A673 (cell line): ENCODE measurements at regions not wholly inside any gene's neighbourhood (a gene's known extent, or its start where the extent isn't known, plus 50 kb on each side); places are given as distances from the start of the nearest gene placed in this dataset.

Experiments
- BruUV-seq: library from RNA; stranded (reverse); fragments of 400-500 nt; replicated peaks from 2 replicates; lab custom pipeline; 2021; lab: Mats Ljungman, UMichigan
- CTCF ChIA-PET: fragments of 300-600 bp; sonication (Branson Sonifier 250); formaldehyde crosslinking; loops from one replicate; lab custom pipeline; 2022; ENCODE audit warnings: antibody characterized with exemption; lab: Charles Lee
- POLR2A ChIA-PET: fragments of 300-600 bp; sonication (Branson Sonifier 250); formaldehyde crosslinking; loops from one replicate; lab custom pipeline; 2022; ENCODE audit warnings: antibody characterized with exemption; ENCODE audit not compliant: low non-redundant PET; lab: Charles Lee
- DNase-seq: peaks from one replicate; pipeline ENCODE4 v3.0.0-alpha.2; 2015; ENCODE audit warnings: low spot score
- H3K27ac ChIP-seq: fragments of 200-600 bp; sonication (generic); 2 replicates; pipeline ENCODE4 v1.5.1; 2016; ENCODE audit warnings: mixed run types, low read depth, mild to moderate bottlenecking, mixed read lengths, antibody characterized with exemption, low read length; ENCODE audit not compliant: poor library complexity, severe bottlenecking
- H3K27me3 ChIP-seq: fragments of 200-600 bp; sonication (generic); replicated peaks from 2 replicates; pipeline ENCODE4 v1.6.1; 2017; ENCODE audit warnings: mixed run types, low read depth, mild to moderate bottlenecking, mixed read lengths, antibody characterized with exemption, low read length; ENCODE audit not compliant: insufficient read depth, poor library complexity
- H3K36me3 ChIP-seq: fragments of 200-600 bp; sonication (generic); 2 replicates; pipeline ENCODE4 v1.6.1; 2016; ENCODE audit warnings: mixed run types, mild to moderate bottlenecking, mixed read lengths, antibody characterized with exemption, low read length; ENCODE audit not compliant: insufficient read depth, poor library complexity, severe bottlenecking
- H3K4me1 ChIP-seq: fragments of 200-600 bp; sonication (generic); 2 replicates; pipeline ENCODE4 v1.6.1; 2017; ENCODE audit warnings: mixed run types, mild to moderate bottlenecking, mixed read lengths, antibody characterized with exemption, low read length; ENCODE audit not compliant: insufficient read depth, poor library complexity, severe bottlenecking
- H3K4me3 ChIP-seq: fragments of 200-600 bp; sonication (generic); 2 replicates; pipeline ENCODE4 v1.5.1; 2016; ENCODE audit warnings: low read depth, mixed run types, mild to moderate bottlenecking, mixed read lengths, low read length; ENCODE audit not compliant: poor library complexity, severe bottlenecking
- H3K9me3 ChIP-seq: fragments of 200-600 bp; sonication (generic); 2 replicates; pipeline ENCODE4 v1.6.1; 2016; ENCODE audit warnings: mixed run types, low read depth, mild to moderate bottlenecking, mixed read lengths, antibody characterized with exemption, low read length; ENCODE audit not compliant: poor library complexity, severe bottlenecking
- EZH2 ChIP-seq: fragments of 200-600 bp; sonication (generic); IDR thresholded peaks from 2 replicates; pipeline ENCODE4 v1.6.1; 2017; ENCODE audit warnings: borderline replicate concordance, low read depth, mild to moderate bottlenecking, mixed read lengths, antibody characterized with exemption, low read length; ENCODE audit not compliant: poor library complexity, severe bottlenecking
- intact Hi-C: fragments of 100-400 bp; cut with micrococcal nuclease; formaldehyde crosslinking; loops from one replicate; pipeline ENCODE4 v1.10.0; 2022; ENCODE audit not compliant: unreplicated experiment
- TF ChIP-seq, protein P1 (sequence below): fragments of 300-800, 200-600 bp; sonication (generic); conservative IDR thresholded peaks from 2 replicates; pipeline ENCODE4 v1.5.1; 2017; ENCODE audit warnings: low read depth, mild to moderate bottlenecking, antibody characterized with exemption, low read length, moderate library complexity, mixed read lengths

GRCh38 chr16:60217787-60218186, 1483.7 kb upstream of the GOT2 start:
- intact Hi-C loops, result no loop called here
- TF ChIP-seq, protein P1, sequence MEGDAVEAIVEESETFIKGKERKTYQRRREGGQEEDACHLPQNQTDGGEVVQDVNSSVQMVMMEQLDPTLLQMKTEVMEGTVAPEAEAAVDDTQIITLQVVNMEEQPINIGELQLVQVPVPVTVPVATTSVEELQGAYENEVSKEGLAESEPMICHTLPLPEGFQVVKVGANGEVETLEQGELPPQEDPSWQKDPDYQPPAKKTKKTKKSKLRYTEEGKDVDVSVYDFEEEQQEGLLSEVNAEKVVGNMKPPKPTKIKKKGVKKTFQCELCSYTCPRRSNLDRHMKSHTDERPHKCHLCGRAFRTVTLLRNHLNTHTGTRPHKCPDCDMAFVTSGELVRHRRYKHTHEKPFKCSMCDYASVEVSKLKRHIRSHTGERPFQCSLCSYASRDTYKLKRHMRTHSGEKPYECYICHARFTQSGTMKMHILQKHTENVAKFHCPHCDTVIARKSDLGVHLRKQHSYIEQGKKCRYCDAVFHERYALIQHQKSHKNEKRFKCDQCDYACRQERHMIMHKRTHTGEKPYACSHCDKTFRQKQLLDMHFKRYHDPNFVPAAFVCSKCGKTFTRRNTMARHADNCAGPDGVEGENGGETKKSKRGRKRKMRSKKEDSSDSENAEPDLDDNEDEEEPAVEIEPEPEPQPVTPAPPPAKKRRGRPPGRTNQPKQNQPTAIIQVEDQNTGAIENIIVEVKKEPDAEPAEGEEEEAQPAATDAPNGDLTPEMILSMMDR, result no peak
- no peak for TF ChIP-seq EZH2
- DNase-seq, result no peak
- H3K27ac ChIP-seq, result no peak overlapping the region
- ChIA-PET POLR2A (interaction anchor here (0.6 kb wide), 1 partner anchor 245 kb away, joined by 3 read pairs; no protein-coding TSS in a partner anchor), CTCF (no interaction called here)
- no peak overlapping the region for H3K4me3 ChIP-seq
- H3K27me3 ChIP-seq, result no peaks in the 10 kb centered on the region
- no TSS peak for BruUV-seq
- H3K36me3 ChIP-seq, result no peaks in the 10 kb centered on the region
- no peaks in the 10 kb centered on the region for H3K4me1 ChIP-seq
- H3K9me3 ChIP-seq, result no peaks in the 10 kb centered on the region

DNA sequence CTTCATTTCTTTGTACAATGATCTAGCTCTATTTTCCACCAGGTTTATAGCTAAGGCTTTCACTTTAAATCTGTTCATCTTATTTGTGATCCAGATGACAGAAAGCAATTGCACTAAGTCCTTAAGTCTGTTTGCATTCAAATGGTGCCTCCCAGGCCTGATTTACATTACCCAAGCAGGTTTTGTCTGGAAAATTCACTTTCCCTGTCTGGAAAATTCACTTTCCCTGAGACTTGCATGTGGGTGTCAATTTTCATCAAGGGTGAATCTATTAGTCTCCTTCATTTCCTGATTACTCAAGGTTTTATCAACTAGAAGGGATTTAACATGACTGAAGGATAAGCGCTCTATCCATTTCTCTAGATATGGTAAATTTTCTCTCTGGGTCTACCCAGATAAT, 1480.2 kb upstream of the GOT2 start:
- H3K27ac ChIP-seq, result no peak overlapping the region
- POLR2A ChIA-PET, result no interaction called here
- no peak for DNase-seq
- no peaks in the 10 kb centered on the region for H3K4me1 ChIP-seq
- intact Hi-C loops, result no loop called here
- no peaks in the 10 kb centered on the region for H3K9me3 ChIP-seq
- TF ChIP-seq, protein P1, result no peak
- TF ChIP-seq EZH2, result no peak
- CTCF ChIA-PET, result no interaction called here
- no peaks in the 10 kb centered on the region for H3K27me3 ChIP-seq
- no peaks in the 10 kb centered on the region for H3K36me3 ChIP-seq
- no peak overlapping the region for H3K4me3 ChIP-seq
- no TSS peak for BruUV-seq

- POLR2A ChIA-PET, result no interaction called here
- intact Hi-C loops, result no loop called here
Observed at GRCh38 chr16:60206516-60206915, 1472.4 kb upstream of the GOT2 start.

More at GRCh38 chr16:60206516-60206915, 1472.4 kb upstream of the GOT2 start:
- H3K4me1 ChIP-seq, result no peaks in the 10 kb centered on the region
- H3K36me3 ChIP-seq, result no peaks in the 10 kb centered on the region
- peak; percentile 12 for DNase-seq
- no peak overlapping the region for H3K27ac ChIP-seq
- H3K27me3 ChIP-seq, result no peaks in the 10 kb centered on the region
- CTCF ChIA-PET, result no interaction called here
- no peak for TF ChIP-seq EZH2
- TF ChIP-seq, protein P1, result no peak
- H3K4me3 ChIP-seq, result no peak overlapping the region
- no peaks in the 10 kb centered on the region for H3K9me3 ChIP-seq
- BruUV-seq, result no TSS peak
